HFF-Myc (cell line): ENCODE measurements at regions not wholly inside any gene's neighbourhood (a gene's known extent, or its start where the extent isn't known, plus 50 kb on each side); places are given as distances from the start of the nearest gene placed in this dataset.

ENCODE experiments used
- DNase-seq: peaks from one replicate; pipeline ENCODE4 v3.0.0-alpha.2; 2011; ENCODE audit warnings: low read depth; ENCODE audit errors: extremely low read depth
- H3K4me3 ChIP-seq: replicated peaks from 2 replicates; pipeline ENCODE4 v1.5.1; 2011; ENCODE audit warnings: low read depth, mild to moderate bottlenecking, control low read depth, low read length
- CTCF ChIP-seq: IDR thresholded peaks from 2 replicates; pipeline ENCODE4 v1.5.1; 2012; ENCODE audit warnings: mild to moderate bottlenecking, low read depth, low read length, control low read depth; ENCODE audit errors: missing control alignments

DNA sequence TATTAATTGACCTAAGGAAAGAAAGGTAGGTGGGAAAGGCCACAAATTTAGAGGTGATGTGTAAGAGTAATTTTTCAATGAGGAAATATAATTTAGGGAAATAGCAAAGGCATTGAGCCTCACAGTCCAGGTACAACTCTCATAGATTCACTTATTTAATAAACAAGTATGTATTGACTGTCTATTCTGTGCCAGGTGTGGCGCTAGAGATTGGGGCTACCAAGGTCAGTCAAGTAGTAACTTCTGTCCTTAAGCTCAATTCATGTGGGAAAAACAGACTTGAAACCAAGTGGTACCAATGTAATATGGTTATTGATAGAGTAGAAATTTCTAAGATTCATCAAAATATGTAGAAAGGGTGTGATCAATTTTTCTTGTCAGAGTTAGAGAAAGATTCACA is 257.5 kb downstream of the C4orf33 start:
- H3K4me3 ChIP-seq: no peak overlapping the region
- DNase-seq: no peak
- TF ChIP-seq CTCF: no peak

GRCh38 chr4:129355031-129355430 is 259.1 kb downstream of the C4orf33 start:
- TF ChIP-seq CTCF: no peak
- DNase-seq: no peak
- no peak overlapping the region for H3K4me3 ChIP-seq

DNA sequence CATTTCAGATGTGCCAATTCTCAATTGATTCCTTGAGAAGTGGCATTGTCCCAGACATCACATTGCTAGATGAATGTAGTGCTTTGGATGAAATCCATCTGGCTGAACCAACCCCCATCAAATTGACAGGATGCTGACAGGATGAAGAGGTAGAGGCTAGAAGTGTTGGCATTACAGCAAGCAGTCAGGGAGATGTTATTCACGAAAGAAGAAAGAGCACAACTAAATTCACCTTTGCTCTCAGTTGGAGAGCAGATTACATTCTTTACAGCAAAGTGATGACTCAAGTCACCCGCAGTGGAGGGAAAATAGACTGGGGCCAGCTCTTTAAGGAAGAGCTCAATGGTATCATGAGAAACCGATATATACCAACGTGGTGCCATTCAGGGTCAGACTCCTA is 259.6 kb downstream of the C4orf33 start:
- DNase-seq: no peak
- TF ChIP-seq CTCF: no peak
- H3K4me3 ChIP-seq: no peak overlapping the region

GRCh38 chr4:129358571-129358970 is 262.6 kb downstream of the C4orf33 start:
- no peak for DNase-seq
- no peak for TF ChIP-seq CTCF
- H3K4me3 ChIP-seq: no peak overlapping the region

- no peak overlapping the region for H3K4me3 ChIP-seq
- DNase-seq: no peak
- TF ChIP-seq CTCF: no peak
These were observed 263.5 kb downstream of the C4orf33 start for GRCh38 chr4:129359461-129359860.

- peak; percentile 32 for DNase-seq
- H3K4me3 ChIP-seq: no peak overlapping the region
- peak; percentile 76 for TF ChIP-seq CTCF
These were observed 266.8 kb downstream of the C4orf33 start for GRCh38 chr4:129362691-129363274.
